GM21723 (cell line): ENCODE measurements at regions not wholly inside any gene's neighbourhood (a gene's known extent, or its start where the extent isn't known, plus 50 kb on each side); places are given as distances from the start of the nearest gene placed in this dataset.
"Not testable (repeated sequence)": the region's sequence is repeated elsewhere in the genome, so short reads cannot be mapped to it uniquely, and the experiment has no call there.

Experiments used
- ATAC-seq: cut with Tn5 transposase; IDR thresholded peaks from one replicate; pipeline ENCODE4 v1.9.1; 2021; ENCODE audit warnings: mild to moderate bottlenecking, moderate library complexity; ENCODE audit not compliant: unreplicated experiment

DNA sequence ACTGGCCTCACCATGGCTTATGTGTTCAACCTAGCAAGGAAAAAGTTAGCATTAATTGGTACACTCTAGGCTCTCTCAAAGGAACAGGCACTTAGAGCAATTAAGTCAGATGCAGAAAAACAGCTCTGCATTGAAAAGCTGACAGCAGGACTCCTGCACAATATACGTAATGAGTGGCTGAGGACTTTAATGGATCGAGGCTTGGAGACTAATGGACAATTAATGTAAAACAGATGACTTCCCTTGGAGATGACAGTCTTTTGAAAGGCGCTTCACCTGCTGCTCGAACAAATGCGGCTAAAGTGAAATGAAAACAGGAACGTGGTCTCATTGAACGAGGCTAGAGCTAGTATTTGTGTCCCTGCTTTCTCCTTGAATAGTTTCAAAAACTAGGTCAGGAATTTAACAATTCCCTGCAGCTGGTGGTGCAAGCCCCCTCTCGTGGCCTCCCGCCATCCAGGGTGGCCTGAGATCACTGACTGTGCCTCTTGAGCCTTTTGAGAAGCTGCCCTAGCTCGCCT is 137.1 kb downstream of the ELOVL4 start:
- no peak for ATAC-seq

DNA sequence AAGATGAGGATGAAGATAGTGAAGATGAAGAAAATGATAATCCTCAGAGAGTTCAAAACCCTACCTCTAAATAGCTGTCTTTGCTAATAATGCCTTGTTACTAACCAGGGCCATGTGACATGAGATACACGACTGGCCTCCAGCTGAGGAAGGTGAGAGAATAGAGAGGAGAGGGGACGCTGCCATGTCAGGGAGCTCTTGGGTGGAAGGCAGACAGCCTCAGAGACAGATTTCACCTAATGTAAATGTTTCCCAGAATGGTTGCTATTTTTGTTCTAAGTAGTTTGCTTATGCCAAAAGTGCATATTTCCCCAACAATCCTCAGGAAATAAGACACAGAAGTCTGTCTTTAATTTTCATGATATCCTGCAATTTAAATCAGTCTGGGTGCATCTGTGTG is 138.4 kb downstream of the ELOVL4 start:
- ATAC-seq, result no peak

DNA sequence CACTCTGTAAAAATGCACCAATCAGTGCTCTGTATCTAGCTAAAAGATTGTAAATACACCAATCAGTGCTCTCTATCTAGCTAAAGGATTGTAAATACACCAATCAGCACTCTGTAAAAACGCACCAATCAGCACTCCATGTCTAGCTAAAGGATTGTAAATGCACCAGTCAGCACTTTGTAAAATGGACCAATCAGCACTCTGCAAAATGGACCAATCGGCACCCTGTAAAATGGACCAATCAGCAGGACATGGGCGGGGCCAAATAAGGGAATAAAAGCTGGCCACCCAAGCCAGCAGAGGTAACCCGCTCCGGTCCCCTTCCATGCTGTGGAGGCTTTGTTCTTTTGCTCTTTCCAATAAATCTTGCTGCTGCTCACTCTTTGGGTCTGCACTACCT is 140.7 kb downstream of the ELOVL4 start:
- not testable (repeated sequence) for ATAC-seq

DNA sequence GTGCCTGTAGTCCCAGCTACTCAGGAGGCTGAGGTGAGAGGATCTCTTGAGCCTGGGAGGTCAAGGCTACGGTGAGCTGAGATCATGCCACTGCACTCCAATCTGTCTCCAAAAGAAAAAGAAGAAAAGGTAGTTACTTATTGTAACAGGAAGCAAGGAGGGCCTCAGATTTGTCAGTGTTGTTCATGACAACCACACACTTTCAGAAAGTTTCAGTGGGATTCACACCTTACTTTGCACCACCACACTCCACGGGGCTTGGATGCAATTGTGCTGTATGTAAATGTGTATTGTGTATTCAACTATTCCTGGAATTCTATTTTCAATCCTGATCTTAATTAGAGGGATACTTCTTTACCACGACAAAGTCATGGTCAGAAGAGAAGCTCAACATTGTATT is 142.6 kb downstream of the ELOVL4 start:
- ATAC-seq, result no peak

DNA sequence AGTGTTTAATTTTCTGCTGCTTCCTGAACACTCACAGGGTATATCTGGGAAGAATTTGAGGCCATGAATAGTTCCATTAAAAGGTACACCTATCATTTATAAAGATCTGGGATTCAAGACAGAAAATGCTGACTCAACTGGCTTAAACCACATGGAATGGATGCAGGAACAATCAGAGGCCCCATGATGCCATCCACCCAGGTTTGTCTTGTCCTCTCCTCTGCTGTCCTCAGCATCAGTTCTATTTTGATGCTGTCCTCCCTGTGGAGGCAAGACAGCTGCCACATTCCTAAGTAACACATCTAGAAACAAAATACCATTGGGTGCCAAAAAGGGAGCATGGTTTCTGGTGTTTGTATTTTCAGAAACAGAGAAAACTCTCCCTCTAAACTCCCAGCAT is 143.4 kb downstream of the ELOVL4 start:
- ATAC-seq, result no peak

DNA sequence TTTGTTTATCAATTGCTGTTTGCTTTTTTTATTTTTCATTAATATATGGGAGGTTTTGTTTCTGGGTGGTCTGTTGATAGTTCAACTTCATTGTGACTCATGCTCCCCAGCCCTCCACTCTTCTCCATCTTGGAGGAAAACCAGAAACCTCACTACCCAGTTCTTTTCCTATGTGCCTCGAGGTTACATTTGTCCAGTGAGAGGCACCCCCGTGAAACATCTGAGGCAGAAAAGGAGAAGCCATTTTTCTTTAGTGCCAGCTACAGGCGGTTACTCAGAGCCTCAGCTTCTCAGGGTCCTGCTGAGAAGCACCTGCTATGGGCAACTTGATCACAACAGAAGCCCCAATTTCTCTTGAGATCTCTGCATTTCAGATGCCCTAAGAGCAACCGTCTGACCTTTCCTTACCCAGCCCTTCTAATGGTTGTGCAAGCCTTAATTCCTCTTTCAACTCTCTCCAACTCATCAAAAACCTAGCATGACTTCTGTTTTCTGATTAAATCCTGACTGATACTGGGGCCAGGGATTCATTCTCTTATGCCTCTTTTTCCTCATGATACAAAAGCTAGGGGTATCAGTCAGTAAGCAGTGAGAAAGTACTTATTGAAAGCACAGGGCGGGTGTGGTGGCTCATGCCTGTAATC is 144.6 kb downstream of the ELOVL4 start:
- no peak for ATAC-seq

DNA sequence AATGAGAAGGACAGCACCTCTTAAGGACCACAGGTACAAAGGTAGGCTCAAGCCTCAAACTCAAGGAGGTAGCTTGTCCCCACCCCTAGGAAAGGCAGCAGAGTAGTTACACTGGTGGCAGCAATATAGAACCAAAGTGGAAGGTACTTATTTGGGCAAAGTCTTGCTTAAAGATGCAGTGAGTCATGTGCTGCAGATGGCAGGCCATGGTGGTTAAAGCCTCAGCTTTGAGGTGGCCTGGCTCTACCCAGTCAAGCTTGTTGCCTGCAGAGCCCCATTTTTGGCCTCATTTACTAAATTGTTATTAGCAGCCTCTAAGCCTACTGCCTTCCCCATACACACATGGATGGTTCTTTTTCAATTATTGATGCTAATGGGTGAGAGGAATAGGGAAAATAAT is 146.0 kb downstream of the ELOVL4 start:
- ATAC-seq, result no peak

DNA sequence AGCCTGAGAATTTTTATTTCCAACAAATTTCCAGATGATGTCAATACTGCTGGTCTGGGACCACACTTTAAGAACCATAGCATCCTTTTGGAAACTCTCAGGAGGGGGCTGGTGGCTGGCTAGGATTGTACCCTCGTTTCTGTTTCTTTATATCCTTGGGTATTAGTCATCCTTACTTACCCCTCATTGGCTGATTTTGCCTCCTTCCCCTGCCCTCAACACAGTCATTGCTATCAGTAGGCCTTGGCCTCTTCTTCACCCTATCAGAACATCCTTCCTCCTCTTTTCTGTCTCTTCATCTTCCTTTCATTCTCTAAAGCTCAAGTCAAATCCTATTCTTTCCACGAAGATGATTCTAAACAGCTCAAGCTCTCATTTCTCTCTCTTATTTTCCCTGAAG is 148.5 kb downstream of the ELOVL4 start:
- no peak for ATAC-seq

DNA sequence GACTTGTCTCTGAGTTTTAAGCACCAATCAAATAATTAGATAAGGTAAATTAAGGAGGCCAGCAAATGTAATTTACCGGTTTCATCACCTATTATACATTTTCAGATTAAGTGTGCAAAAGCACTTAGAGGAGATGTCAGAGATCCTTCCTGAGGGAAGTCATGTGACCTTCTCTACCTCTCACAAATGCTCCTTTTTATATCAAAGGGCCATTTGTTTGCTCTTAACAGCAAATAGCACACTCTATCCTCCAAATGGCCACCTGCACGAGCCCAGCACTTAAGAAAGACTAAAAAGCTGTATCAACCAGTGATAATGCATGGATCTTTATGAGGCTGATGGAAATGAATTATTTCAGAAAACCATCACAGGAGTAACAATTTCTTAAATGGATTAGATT is 149.4 kb downstream of the ELOVL4 start:
- no peak for ATAC-seq

DNA sequence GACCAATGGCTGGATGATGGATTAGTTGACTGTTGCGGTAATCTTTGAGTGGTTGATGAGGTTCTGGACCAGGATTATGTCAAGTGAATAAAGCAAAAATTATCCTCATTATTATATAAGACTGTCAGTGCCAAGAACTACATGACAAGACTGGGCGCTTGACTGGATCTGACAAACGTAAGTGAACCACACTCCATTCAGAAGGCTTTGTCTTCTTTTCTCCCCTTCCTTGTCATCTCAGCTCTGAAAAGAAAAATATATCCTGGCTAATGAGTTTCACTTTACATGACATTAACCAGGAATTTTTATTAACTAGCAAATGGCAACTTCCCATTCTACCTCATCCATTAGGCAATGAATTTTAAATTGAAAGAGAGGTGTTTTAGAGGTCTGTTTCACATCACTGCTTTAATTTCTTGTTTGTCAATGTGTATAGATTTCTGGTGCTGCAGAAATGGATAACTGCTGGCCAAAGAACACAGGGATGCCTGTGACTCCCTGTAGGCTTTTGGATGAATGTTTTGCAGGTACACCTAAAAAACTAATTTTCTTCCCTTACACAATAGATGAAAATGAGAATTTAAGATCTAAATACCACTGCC is 150.1 kb downstream of the ELOVL4 start:
- no peak for ATAC-seq

DNA sequence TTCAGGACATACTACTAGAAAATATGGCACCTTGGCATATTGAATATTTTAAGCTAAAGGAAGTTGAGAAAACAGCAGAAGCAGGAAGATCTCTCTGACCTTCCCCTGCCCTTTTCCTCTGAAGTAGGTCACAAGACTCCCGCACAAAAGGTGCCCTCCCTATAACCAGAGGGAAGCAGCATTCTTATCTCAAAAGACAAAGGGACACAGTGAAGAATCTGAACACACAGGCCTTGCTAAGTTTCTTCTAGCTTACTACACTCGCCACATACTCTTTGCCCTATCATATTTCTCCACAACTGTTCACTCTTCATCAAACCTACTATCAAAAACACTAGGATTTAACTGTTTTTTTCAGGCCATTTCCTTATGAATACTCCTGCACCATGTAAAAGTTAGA is 151.2 kb downstream of the ELOVL4 start:
- no peak for ATAC-seq

DNA sequence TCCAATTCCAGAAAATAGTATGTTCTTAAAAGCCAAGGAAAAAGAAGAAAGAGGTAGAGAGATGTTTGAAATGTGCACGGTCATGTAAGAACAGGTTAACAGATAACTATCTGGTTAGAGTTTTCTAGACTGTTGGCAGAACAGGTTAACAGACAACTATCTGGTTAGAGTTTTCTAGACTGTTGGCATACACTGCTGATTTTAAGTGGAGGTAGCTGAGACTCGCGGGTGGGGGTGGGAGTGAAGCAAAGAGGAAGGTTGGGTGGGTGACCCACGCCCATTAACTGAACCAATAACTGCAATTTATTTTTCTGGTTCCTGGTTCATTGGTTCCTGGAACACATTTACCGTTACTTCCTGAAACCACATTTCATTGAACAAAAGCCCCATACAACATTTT is 157.5 kb downstream of the ELOVL4 start:
- no peak for ATAC-seq

DNA sequence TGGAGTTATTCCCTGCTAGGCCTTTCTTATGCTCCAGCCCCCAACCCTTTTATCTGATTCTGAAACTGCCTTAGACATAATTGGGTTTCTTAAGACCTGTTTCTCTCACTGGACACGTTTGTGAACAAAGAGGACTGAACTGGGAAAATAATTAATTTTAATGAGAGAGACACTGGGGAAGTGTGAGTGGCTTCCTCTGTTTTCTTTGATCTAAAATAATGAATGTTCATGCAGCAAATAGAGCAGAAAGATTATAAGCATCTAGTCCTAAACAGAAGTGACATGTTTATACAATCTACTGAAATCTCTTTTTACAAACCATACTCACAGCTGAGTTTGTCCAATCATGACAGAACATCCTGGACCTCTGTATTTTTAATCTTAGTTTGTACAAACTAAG is 157.6 kb downstream of the SH3BGRL2 start:
- no peak for ATAC-seq

DNA sequence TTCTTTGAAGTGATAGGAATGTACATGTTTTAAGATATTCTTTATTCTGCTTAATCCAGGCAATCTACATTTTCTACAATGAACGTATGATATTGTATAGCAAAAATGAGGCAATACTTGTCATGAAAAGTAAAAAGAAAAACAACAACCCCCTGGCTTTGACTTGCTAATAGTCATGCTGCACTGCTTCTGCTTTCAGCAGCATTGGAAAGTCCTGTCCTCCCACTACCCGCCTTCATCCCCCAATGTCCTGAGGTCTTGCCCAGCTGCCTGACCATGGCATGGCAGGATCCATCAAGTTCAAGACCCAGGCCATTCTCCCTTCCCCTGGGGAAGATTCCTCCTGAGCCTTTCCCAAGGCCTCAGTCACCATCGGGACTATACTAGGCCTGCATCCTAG is 156.5 kb downstream of the SH3BGRL2 start:
- ATAC-seq, result no peak

DNA sequence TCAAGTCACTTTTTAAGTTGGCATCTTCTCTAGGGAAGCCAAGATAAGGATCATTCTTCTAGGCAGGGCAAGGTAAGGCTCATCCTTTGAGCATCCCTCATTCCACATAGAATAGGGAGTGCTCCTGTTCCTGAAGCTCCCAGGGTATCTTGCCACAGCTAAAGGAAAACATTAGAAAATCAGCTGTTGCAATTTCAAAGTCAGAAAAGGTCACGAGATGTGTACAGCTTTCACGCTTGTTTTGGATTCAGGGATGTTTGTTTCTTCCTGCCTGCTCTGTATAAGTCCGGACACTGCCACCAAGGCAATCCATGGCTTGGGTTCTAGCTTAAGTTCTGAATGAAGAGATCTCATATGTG is 153.2 kb downstream of the SH3BGRL2 start:
- ATAC-seq, result no peak

DNA sequence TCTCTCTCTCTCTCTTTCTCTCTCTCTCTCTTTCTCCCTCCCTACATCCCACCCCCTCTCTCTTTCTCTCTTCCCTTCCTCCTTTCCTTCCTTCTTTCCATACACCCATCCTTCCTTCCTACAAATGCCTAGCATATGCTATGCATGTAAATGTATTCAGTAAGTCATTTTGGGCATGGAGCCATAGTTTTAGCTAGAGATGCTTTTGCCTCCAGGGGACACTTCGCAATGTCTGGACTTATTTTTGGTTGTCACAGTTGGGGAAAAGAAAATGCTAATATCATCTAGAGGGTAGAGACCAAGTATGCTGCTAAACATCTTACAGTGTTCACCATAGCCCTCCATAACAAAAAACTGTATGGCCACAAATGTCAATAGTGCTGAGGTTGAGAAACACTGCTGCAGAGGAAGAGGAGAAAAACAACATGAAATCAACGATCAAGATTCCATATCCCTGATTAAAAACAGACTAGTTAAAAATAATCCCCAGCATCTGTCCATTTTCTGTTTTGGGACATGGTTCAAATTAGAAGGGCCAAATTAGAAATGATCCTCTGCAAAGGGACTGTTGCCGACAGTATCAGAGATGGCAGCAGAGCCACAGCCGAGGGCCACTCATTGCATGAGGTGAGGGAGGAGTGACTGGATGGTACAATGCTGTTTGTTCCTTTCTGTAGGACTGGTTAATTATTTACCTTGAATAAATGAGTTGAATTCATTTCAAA is 152.7 kb downstream of the SH3BGRL2 start:
- ATAC-seq, result no peak

DNA sequence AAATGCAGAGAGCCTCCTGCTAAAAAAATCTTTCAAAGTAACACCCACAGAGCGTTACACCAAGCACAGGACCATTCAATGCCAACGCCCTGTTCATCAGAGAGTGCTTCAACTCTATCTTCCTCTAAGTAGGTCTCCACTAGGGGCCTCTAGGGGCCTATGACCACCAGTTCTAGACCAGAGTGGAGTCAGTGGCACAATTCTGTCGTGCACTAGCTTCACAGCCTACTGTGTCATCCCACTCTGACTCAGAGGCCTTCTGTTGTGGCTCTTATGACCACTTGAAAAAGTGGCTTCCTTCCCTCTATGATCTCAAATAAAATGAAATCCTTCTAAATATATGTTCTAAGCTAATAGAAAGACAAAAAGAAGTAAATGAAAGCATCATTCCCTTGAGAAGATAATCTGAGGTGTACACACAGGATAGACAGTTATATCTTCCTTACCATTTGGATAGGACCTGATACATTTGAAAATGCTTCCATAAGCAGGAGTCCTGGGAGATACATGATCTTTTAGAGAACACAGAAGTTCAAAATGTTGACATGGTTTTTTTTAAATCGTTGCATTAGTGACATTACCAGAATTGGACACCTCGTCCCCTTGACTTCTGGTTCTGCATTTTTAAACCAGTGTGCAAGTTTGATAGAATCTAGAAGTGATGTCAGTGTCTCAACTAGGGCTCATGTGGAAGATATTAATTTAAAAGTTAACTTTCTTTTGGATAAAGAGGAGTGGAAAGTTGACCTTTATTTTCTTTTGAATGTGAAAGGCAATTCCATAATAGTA is 151.9 kb downstream of the SH3BGRL2 start:
- no peak for ATAC-seq

DNA sequence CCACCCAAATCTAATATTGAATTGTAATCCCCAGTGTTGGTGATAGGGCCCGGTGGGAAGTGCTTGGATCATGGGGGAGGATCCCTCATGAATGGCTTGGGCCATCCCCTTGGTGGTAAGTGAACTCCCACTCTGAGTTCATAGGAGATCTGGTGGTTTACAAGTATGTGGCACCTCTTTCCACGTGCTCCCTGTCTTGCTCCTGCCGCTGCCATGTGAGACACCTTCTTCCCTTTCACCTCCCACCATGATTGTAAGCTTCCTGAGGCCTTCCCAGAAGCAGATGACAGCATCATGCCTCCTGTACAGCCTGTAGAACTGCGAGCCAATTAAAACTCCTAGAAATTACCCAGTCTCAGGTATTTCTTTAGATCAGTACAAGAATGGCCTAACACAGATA is 150.8 kb downstream of the SH3BGRL2 start:
- no peak for ATAC-seq

DNA sequence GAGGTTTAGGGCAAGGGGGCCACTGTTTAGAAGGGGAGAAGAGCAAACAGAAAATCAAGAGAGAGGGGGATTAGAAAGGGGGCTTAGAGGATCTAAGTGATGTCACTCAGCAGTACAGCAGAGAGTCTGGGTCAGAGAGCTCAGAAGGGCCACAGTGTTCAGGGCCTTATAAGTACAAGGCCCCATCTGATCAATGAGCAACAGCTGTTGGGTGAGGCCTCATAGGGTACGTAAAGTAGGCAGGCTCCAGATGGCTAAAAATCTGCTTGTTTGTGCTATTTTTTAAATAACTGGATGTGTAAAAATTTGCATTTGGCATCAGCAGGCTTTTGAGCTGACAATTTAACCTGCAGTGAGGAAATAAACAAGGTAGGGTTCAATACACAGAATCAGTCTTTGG is 149.8 kb downstream of the SH3BGRL2 start:
- no peak for ATAC-seq

DNA sequence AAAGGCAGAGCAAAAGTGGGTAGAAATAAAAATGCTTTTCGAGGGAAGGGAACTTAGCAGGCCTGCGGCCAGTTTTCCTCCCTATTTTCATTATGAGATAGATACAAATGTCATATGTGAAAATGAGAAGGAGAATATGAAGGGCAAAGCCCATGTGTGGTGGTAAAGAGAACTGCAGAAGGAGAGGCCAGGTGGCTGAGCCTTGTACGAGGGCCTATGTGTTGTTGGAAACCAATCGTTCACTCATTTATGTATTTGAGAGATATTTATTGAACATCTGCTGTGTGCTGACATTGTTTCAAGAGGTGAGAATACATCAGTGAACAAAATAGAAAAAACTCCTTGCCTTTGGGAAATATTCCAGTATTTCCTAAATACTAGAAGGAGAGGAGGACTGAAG is 147.7 kb downstream of the SH3BGRL2 start:
- ATAC-seq, result no peak

DNA sequence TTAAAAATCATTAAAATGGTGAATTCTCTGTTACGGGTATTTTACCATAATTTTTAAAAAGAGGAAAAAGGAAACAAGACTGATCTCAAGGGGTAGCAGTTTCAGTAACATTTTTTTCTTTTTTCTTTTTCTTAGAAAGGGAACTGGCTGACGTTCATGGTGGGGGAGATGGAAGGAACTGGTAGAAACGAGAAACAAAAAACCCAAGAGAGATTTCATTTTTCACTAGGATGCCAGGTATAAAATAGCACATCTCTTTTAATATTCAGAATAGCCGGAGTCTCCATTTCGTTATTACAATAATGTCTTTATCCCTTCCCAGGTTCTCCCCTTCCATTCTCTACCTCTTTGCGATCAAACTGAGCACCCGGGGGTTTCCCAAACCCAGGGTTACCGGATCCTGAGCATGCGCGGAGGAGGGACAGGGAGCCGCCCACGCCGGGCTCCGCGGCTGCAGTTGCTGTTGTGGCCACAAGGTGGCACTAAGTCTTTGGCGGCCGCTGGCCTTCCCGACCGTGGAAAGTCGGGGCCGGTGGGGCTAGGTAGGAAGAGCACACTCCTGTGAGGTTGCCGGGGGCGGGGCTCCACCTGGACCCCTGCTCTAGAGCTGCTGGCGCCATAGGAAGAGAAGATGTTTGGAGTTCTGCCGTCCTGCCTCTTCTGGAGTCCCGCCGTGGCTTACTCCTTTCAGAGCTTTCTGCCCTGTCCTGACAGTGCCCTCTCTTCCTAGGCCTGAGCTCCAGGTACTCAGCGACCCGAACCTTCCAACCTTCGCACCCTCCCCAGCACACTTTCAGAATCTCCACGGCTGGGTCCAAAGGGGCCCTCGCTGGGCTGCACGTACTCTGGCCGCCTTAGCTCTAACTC is 146.8 kb downstream of the SH3BGRL2 start:
- peak; percentile 88 for ATAC-seq
